HCT116 (cell line): ENCODE measurements at regions not wholly inside any gene's neighbourhood (a gene's known extent, or its start where the extent isn't known, plus 50 kb on each side); places are given as distances from the start of the nearest gene placed in this dataset.

Source experiments
- ATAC-seq: fragments of 200-7000 bp; cut with Tn5 transposase; 2 replicates; pipeline ENCODE4 v1.9.1; 2020; ENCODE audit warnings: mild to moderate bottlenecking, moderate library complexity
- BruUV-seq: library from RNA; stranded (reverse); fragments of 400-500 nt; replicated peaks from 2 replicates; lab custom pipeline; 2021; lab: Mats Ljungman, UMichigan
- CTCF ChIA-PET: fragments of 300-600 bp; sonication (Branson Sonifier 250); formaldehyde crosslinking; loops from one replicate; lab custom pipeline; 2021; ENCODE audit warnings: antibody characterized with exemption; lab: Charles Lee
- POLR2A ChIA-PET: fragments of 300-600, 350-600 bp; sonication (Branson Sonifier 250); formaldehyde crosslinking; loops from one replicate; lab custom pipeline; 2021; ENCODE audit warnings: antibody characterized with exemption; lab: Charles Lee
- RAD21 ChIA-PET, 2 experiments: fragments of 300-600 bp; sonication (Branson Sonifier 250); formaldehyde crosslinking; loops; one replicate each; lab custom pipeline; 2023; ENCODE audit warnings: low total read pairs in 2 of 2; ENCODE audit not compliant: uncharacterized antibody in 2 of 2, unreplicated experiment in 2 of 2, low non-redundant PET in 1 of 2; lab: Charles Lee
- DNase-seq: peaks from one replicate; pipeline ENCODE4 v3.0.0-alpha.2; 2010; ENCODE audit warnings: low read depth, low spot score
- H2AFZ ChIP-seq: fragments of 200-600 bp; shearing (Covaris generic), sonication (generic); 2 replicates; pipeline ENCODE4 v1.6.1; 2017; ENCODE audit warnings: low read depth, mixed run types, mixed read lengths, antibody characterized with exemption, low read length; ENCODE audit not compliant: poor library complexity, severe bottlenecking
- H3K27ac ChIP-seq: 2 replicates; pipeline ENCODE4 v1.5.1; 2012; ENCODE audit warnings: low read depth, low read length
- H3K27me3 ChIP-seq: fragments of 200-600 bp; sonication (generic); 2 replicates; pipeline ENCODE4 v1.6.1; 2016; ENCODE audit warnings: mixed run types, low read length, mixed read lengths; ENCODE audit not compliant: insufficient read depth
- H3K36me3 ChIP-seq, 2 experiments: fragments of 200-500 bp in 1 of 2; fragments of 200-600 bp in 1 of 2; sonication (Bioruptor generic) in 1 of 2; sonication (generic) in 1 of 2; 2 replicates each; pipeline versions ENCODE4 v1.5.1 to v1.6.1; 2014 to 2016; ENCODE audit warnings: low read length in 2 of 2, inconsistent platforms in 1 of 2, mixed read lengths in 1 of 2, mixed run types in 1 of 2; ENCODE audit not compliant: insufficient read depth in 2 of 2, control insufficient read depth in 1 of 2
- H3K4me1 ChIP-seq, 2 experiments: fragments of 200-600 bp in 1 of 2; sonication (generic) in 1 of 2; 2 replicates each; pipeline versions ENCODE4 v1.5.1 to v1.6.1; 2012 to 2017; ENCODE audit warnings: low read length in 2 of 2, inconsistent platforms in 1 of 2, mild to moderate bottlenecking in 1 of 2, mixed read lengths in 1 of 2, mixed run types in 1 of 2, moderate library complexity in 1 of 2; ENCODE audit not compliant: insufficient read depth in 2 of 2, control insufficient read depth in 1 of 2
- H3K4me2 ChIP-seq: fragments of 200-600 bp; sonication (generic); 2 replicates; pipeline ENCODE4 v1.6.1; 2017; ENCODE audit warnings: mixed run types, low read length, mixed read lengths
- H3K4me3 ChIP-seq, 2 experiments: fragments of 200-600 bp in 1 of 2; sonication (generic) in 1 of 2; replicated peaks in 1 of 2; 2 replicates each; pipeline ENCODE4 v1.5.1; 2011 to 2016; ENCODE audit warnings: low read length in 2 of 2, control low read depth in 1 of 2, low read depth in 1 of 2, mild to moderate bottlenecking in 1 of 2, mixed read lengths in 1 of 2, mixed run types in 1 of 2
- H3K79me2 ChIP-seq: fragments of 200-600 bp; sonication (generic); 2 replicates; pipeline ENCODE4 v1.6.1; 2017; ENCODE audit warnings: mild to moderate bottlenecking, mixed run types, low read length, moderate library complexity, mixed read lengths; ENCODE audit not compliant: insufficient read depth
- H3K9ac ChIP-seq: fragments of 200-600 bp; sonication (generic); 2 replicates; pipeline ENCODE4 v1.6.1; 2016; ENCODE audit warnings: low read length, mixed read lengths
- H3K9me2 ChIP-seq: fragments of 200-600 bp; sonication (generic), shearing (Covaris generic); 2 replicates; pipeline ENCODE4 v1.6.1; 2017; ENCODE audit warnings: mixed run types, mild to moderate bottlenecking, moderate library complexity; ENCODE audit not compliant: insufficient read depth
- H3K9me3 ChIP-seq, 2 experiments: fragments of 200-500 bp in 1 of 2; fragments of 200-600 bp in 1 of 2; sonication (Bioruptor generic) in 1 of 2; sonication (generic) in 1 of 2; 2 replicates each; pipeline ENCODE4 v1.6.1; 2014 to 2017; ENCODE audit warnings: low read length in 2 of 2, mixed read lengths in 2 of 2, inconsistent platforms in 1 of 2, low read depth in 1 of 2, mild to moderate bottlenecking in 1 of 2, mixed run types in 1 of 2, moderate library complexity in 1 of 2; ENCODE audit not compliant: control insufficient read depth in 1 of 2, insufficient read depth in 1 of 2
- H4K20me1 ChIP-seq: fragments of 200-600 bp; sonication (generic), shearing (Covaris generic); 2 replicates; pipeline ENCODE4 v1.6.1; 2017; ENCODE audit warnings: mixed run types, mild to moderate bottlenecking, moderate library complexity; ENCODE audit not compliant: insufficient read depth
- CBX3 ChIP-seq: IDR thresholded peaks from 2 replicates; pipeline ENCODE4 v1.6.1; 2012; ENCODE audit warnings: low read depth
- EZH2 ChIP-seq: fragments of 200-600 bp; sonication (generic); IDR thresholded peaks from 2 replicates; pipeline ENCODE4 v1.6.1; 2017; ENCODE audit warnings: antibody characterized with exemption, mixed run types
- POLR2AphosphoS5 ChIP-seq: IDR thresholded peaks from 2 replicates; pipeline ENCODE4 v1.6.1; 2011; ENCODE audit warnings: mild to moderate bottlenecking, low read depth, low read length, moderate library complexity
- RAD21 ChIP-seq: IDR thresholded peaks from 2 replicates; pipeline ENCODE4 v1.6.1; 2012; ENCODE audit warnings: low read depth, mild to moderate bottlenecking
- SRF ChIP-seq: IDR thresholded peaks from 2 replicates; pipeline ENCODE4 v1.6.1; 2012; ENCODE audit warnings: low read depth
- TCF7L2 ChIP-seq: IDR thresholded peaks from 2 replicates; pipeline ENCODE4 v1.7.0; 2011; ENCODE audit warnings: borderline replicate concordance, inconsistent platforms; ENCODE audit not compliant: insufficient read depth, insufficient read length; ENCODE audit errors: extremely low read depth
- intact Hi-C: fragments of 100-400 bp; cut with micrococcal nuclease; formaldehyde crosslinking; loops from 2 replicates; pipeline ENCODE4 v1.10.0; 2022
- TF ChIP-seq, protein P1 (sequence below): IDR thresholded peaks from 2 replicates; pipeline ENCODE4 v1.6.1; 2012; ENCODE audit warnings: low read depth
- TF ChIP-seq, protein P2 (sequence below): IDR thresholded peaks from 2 replicates; pipeline ENCODE4 v1.6.1; 2011; ENCODE audit warnings: mild to moderate bottlenecking, low read length, moderate library complexity; ENCODE audit not compliant: insufficient replicate concordance; ENCODE audit errors: extremely low read depth

GRCh38 chr9:73091909-73092308 is 59.8 kb upstream of the ANXA1 start:
- Histone ChIP-seq H3K79me2 (no peaks in the 10 kb centered on the region), H3K9me3 (no peaks in the 10 kb centered on the region), H3K4me2 (no peak overlapping the region), H3K9me2 (no peaks in the 10 kb centered on the region), H4K20me1 (no peaks in the 10 kb centered on the region), H3K27me3 (no peaks in the 10 kb centered on the region), H3K9ac (no peak overlapping the region), H3K27ac (no peak overlapping the region), H3K4me1 (no peaks in the 10 kb centered on the region; a peak in 1 of 4 replicates), H2AFZ (no peak overlapping the region), H3K4me3 (no peak overlapping the region), H3K36me3 (no peaks in the 10 kb centered on the region)
- TF ChIP-seq POLR2AphosphoS5 (no peak), CBX3 (no peak), EZH2 (no peak), TCF7L2 (no peak), SRF (no peak), RAD21 (no peak)
- TF ChIP-seq, protein P1, sequence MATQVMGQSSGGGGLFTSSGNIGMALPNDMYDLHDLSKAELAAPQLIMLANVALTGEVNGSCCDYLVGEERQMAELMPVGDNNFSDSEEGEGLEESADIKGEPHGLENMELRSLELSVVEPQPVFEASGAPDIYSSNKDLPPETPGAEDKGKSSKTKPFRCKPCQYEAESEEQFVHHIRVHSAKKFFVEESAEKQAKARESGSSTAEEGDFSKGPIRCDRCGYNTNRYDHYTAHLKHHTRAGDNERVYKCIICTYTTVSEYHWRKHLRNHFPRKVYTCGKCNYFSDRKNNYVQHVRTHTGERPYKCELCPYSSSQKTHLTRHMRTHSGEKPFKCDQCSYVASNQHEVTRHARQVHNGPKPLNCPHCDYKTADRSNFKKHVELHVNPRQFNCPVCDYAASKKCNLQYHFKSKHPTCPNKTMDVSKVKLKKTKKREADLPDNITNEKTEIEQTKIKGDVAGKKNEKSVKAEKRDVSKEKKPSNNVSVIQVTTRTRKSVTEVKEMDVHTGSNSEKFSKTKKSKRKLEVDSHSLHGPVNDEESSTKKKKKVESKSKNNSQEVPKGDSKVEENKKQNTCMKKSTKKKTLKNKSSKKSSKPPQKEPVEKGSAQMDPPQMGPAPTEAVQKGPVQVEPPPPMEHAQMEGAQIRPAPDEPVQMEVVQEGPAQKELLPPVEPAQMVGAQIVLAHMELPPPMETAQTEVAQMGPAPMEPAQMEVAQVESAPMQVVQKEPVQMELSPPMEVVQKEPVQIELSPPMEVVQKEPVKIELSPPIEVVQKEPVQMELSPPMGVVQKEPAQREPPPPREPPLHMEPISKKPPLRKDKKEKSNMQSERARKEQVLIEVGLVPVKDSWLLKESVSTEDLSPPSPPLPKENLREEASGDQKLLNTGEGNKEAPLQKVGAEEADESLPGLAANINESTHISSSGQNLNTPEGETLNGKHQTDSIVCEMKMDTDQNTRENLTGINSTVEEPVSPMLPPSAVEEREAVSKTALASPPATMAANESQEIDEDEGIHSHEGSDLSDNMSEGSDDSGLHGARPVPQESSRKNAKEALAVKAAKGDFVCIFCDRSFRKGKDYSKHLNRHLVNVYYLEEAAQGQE, result no peak
- TF ChIP-seq, protein P2, sequence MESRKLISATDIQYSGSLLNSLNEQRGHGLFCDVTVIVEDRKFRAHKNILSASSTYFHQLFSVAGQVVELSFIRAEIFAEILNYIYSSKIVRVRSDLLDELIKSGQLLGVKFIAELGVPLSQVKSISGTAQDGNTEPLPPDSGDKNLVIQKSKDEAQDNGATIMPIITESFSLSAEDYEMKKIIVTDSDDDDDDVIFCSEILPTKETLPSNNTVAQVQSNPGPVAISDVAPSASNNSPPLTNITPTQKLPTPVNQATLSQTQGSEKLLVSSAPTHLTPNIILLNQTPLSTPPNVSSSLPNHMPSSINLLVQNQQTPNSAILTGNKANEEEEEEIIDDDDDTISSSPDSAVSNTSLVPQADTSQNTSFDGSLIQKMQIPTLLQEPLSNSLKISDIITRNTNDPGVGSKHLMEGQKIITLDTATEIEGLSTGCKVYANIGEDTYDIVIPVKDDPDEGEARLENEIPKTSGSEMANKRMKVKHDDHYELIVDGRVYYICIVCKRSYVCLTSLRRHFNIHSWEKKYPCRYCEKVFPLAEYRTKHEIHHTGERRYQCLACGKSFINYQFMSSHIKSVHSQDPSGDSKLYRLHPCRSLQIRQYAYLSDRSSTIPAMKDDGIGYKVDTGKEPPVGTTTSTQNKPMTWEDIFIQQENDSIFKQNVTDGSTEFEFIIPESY, result no peak
- intact Hi-C loops, result no loop called here
- no TSS peak for BruUV-seq
- RAD21 ChIA-PET, result no interaction called here
- DNase-seq (no peak), ATAC-seq (no peak)
- POLR2A ChIA-PET, result no interaction called here
- CTCF ChIA-PET, result interaction anchor here (1.9 kb wide), 1 partner anchor 10 kb away, joined by 5 read pairs; no protein-coding TSS in a partner anchor
